ENCODE measurements at regions not wholly inside any gene's neighbourhood (a gene's known extent, or its start where the extent isn't known, plus 50 kb on each side); places are given as distances from the start of the nearest gene placed in this dataset.

GRCh38 chr22:22182218-22182989 lies 62.2 kb upstream of the VPREB1 start:
- H2AFZ ChIP-seq (ENCODE audit: low read depth): no peak overlapping the region
- no peaks in the 10 kb centered on the region for H3K4me1 ChIP-seq (ENCODE audit: low read depth, poor library complexity, severe bottlenecking)

GRCh38 chr22:22181341-22181850 lies 63.2 kb upstream of the VPREB1 start:
- Histone ChIP-seq H2AFZ (ENCODE audit: low read depth) (no peak overlapping the region), H4K20me1 (ENCODE audit: insufficient read depth) (no peaks in the 10 kb centered on the region), H3K4me1 (ENCODE audit: low read depth, poor library complexity, severe bottlenecking) (no peaks in the 10 kb centered on the region), H3K27ac (no peak overlapping the region), H3K9ac (no peak overlapping the region), H3K27me3 (ENCODE audit: insufficient read depth, low read depth) (no peaks in the 10 kb centered on the region), H3K79me2 (ENCODE audit: insufficient read depth, low read depth) (no peaks in the 10 kb centered on the region), H3K36me3 (ENCODE audit: insufficient read depth) (no peaks in the 10 kb centered on the region), H3K4me3 (IDR thresholded peaks at IDR 0.05; ENCODE audit: insufficient read depth, low read depth, low read length) (no peak overlapping the region), H3K4me2 (no peak overlapping the region)
- no peak for TF ChIP-seq CTCF (conservative IDR thresholded peaks at IDR 0.05; ENCODE audit: low read depth, low read length)

More at GRCh38 chr22:22182218-22182989, 62.2 kb upstream of the VPREB1 start:
- Histone ChIP-seq H3K4me2 (no peak overlapping the region), H3K36me3 (ENCODE audit: insufficient read depth) (no peaks in the 10 kb centered on the region), H3K27me3 (ENCODE audit: insufficient read depth, low read depth) (no peaks in the 10 kb centered on the region), H3K79me2 (ENCODE audit: insufficient read depth, low read depth) (no peaks in the 10 kb centered on the region), H3K9ac (no peak overlapping the region), H3K27ac (no peak overlapping the region), H3K4me3 (IDR thresholded peaks at IDR 0.05; ENCODE audit: insufficient read depth, low read depth, low read length) (no peak overlapping the region), H4K20me1 (ENCODE audit: insufficient read depth) (no peaks in the 10 kb centered on the region)
- no peak for TF ChIP-seq CTCF (conservative IDR thresholded peaks at IDR 0.05; ENCODE audit: low read depth, low read length)

- Histone ChIP-seq H3K4me3 (IDR thresholded peaks at IDR 0.05; ENCODE audit: insufficient read depth, low read depth, low read length) (no peak overlapping the region), H3K36me3 (ENCODE audit: insufficient read depth) (no peaks in the 10 kb centered on the region), H2AFZ (ENCODE audit: low read depth) (no peak overlapping the region), H3K4me2 (no peak overlapping the region), H3K27ac (no peak overlapping the region), H4K20me1 (ENCODE audit: insufficient read depth) (no peaks in the 10 kb centered on the region), H3K27me3 (ENCODE audit: insufficient read depth, low read depth) (no peaks in the 10 kb centered on the region), H3K9ac (no peak overlapping the region), H3K4me1 (ENCODE audit: low read depth, poor library complexity, severe bottlenecking) (no peaks in the 10 kb centered on the region), H3K79me2 (ENCODE audit: insufficient read depth, low read depth) (no peaks in the 10 kb centered on the region)
- TF ChIP-seq CTCF (conservative IDR thresholded peaks at IDR 0.05; ENCODE audit: low read depth, low read length): no peak
These were observed 63.8 kb upstream of the VPREB1 start for GRCh38 chr22:22180738-22181285.

GRCh38 chr22:22179858-22180257 lies 64.7 kb upstream of the VPREB1 start:
- Histone ChIP-seq H3K9ac (no peak overlapping the region), H4K20me1 (ENCODE audit: insufficient read depth) (no peaks in the 10 kb centered on the region), H3K4me1 (ENCODE audit: low read depth, poor library complexity, severe bottlenecking) (no peaks in the 10 kb centered on the region), H3K36me3 (ENCODE audit: insufficient read depth) (no peaks in the 10 kb centered on the region), H3K4me3 (IDR thresholded peaks at IDR 0.05; ENCODE audit: insufficient read depth, low read depth, low read length) (no peak overlapping the region), H3K79me2 (ENCODE audit: insufficient read depth, low read depth) (no peaks in the 10 kb centered on the region), H3K27ac (no peak overlapping the region), H2AFZ (ENCODE audit: low read depth) (no peak overlapping the region), H3K4me2 (no peak overlapping the region), H3K27me3 (ENCODE audit: insufficient read depth, low read depth) (no peaks in the 10 kb centered on the region)
- TF ChIP-seq CTCF (conservative IDR thresholded peaks at IDR 0.05; ENCODE audit: low read depth, low read length): no peak
